Activated CD8-positive, alpha-beta memory T cell treated with anti-CD3 and anti-CD28 coated beads, Interleukin-2, amount 10 ng/mL, durations not matched to agents 7 days and 5 days (primary cell): ENCODE measurements at regions not wholly inside any gene's neighbourhood (a gene's known extent, or its start where the extent isn't known, plus 50 kb on each side); places are given as distances from the start of the nearest gene placed in this dataset.
"Not testable (repeated sequence)": the region's sequence is repeated elsewhere in the genome, so short reads cannot be mapped to it uniquely, and the experiment has no call there.

Source experiments
- ATAC-seq: fragments of 150-1000 bp; cut with Tn5 transposase; one replicate; pipeline ENCODE4 v1.10.0; 2021; ENCODE audit warnings: moderate library complexity
- CTCF ChIA-PET: fragments of 350-600 bp; sonication (Branson Sonifier 250); formaldehyde crosslinking; loops from one replicate; lab custom pipeline; 2021; ENCODE audit warnings: antibody characterized with exemption; lab: Charles Lee
- DNase-seq: peaks from one replicate; pipeline ENCODE4 v3.0.0-alpha.2; 2020
- H3K27ac Mint-ChIP-seq: one replicate; pipeline ENCODE4 v1.8.0; 2021; ENCODE audit warnings: mild to moderate bottlenecking, mixed read lengths
- H3K27me3 Mint-ChIP-seq: one replicate; pipeline ENCODE4 v1.8.0; 2021; ENCODE audit warnings: mixed read lengths
- H3K36me3 Mint-ChIP-seq: one replicate; pipeline ENCODE4 v1.8.0; 2021; ENCODE audit warnings: mild to moderate bottlenecking, mixed read lengths
- H3K4me1 Mint-ChIP-seq: one replicate; pipeline ENCODE4 v1.8.0; 2021; ENCODE audit warnings: mixed read lengths
- H3K4me3 Mint-ChIP-seq: one replicate; pipeline ENCODE4 v1.8.0; 2021; ENCODE audit warnings: mild to moderate bottlenecking, moderate library complexity, mixed read lengths
- H3K9me3 Mint-ChIP-seq: one replicate; pipeline ENCODE4 v1.8.0; 2022; ENCODE audit warnings: low read depth, mixed read lengths

GRCh38 chr5:25995209-25995608 lies 1043.2 kb downstream of the CDH9 start:
- CTCF ChIA-PET = no interaction called here
- no peak overlapping the region for H3K27ac Mint-ChIP-seq
- ATAC-seq (no peak), DNase-seq (no peak)
- no peaks in the 10 kb centered on the region for H3K27me3 Mint-ChIP-seq
- H3K4me3 Mint-ChIP-seq = no peak overlapping the region
- peaks cover 9% of the 10 kb centered on the region for H3K9me3 Mint-ChIP-seq
- no peaks in the 10 kb centered on the region for H3K36me3 Mint-ChIP-seq
- H3K4me1 Mint-ChIP-seq = no peaks in the 10 kb centered on the region

DNA sequence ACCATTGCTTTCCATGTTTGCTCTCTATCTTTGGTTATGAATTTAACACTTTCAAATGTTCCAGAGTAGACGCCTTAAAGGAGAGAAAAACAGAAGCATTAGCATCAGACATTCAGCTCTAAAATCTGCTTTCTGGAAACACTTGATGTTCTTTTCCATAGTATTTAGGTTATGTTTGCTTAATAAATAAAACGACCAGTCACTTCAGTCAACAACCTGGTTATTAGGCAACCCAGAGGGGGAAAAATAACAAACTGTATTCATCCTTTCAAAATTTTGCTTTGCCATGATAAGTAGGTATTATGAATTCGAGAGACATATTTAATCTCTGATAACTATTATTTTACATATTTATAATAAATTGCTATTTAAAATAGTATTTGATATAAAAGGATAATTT lies 1044.7 kb downstream of the CDH9 start:
- Mint-ChIP-seq H3K36me3 (no peaks in the 10 kb centered on the region), H3K27me3 (no peaks in the 10 kb centered on the region), H3K4me1 (no peaks in the 10 kb centered on the region), H3K9me3 (peaks cover 15% of the 10 kb centered on the region), H3K4me3 (no peak overlapping the region), H3K27ac (no peak overlapping the region)
- CTCF ChIA-PET = no interaction called here
- DNase-seq (no peak), ATAC-seq (no peak)

- H3K27ac Mint-ChIP-seq = no peak overlapping the region
Observed at GRCh38 chr5:25991639-25992038, 1046.7 kb downstream of the CDH9 start.

GRCh38 chr5:25990771-25991170 lies 1047.6 kb downstream of the CDH9 start:
- Mint-ChIP-seq H3K9me3 (peaks cover 13% of the 10 kb centered on the region), H3K27ac (no peak overlapping the region), H3K36me3 (no peaks in the 10 kb centered on the region), H3K4me3 (no peak overlapping the region), H3K27me3 (no peaks in the 10 kb centered on the region), H3K4me1 (no peaks in the 10 kb centered on the region)
- CTCF ChIA-PET = no interaction called here
- no peak for ATAC-seq
- no peak for DNase-seq

More at GRCh38 chr5:25991639-25992038, 1046.7 kb downstream of the CDH9 start:
- ATAC-seq (no peak), DNase-seq (no peak)
- Mint-ChIP-seq H3K27me3 (no peaks in the 10 kb centered on the region), H3K4me3 (no peak overlapping the region), H3K4me1 (no peaks in the 10 kb centered on the region), H3K36me3 (no peaks in the 10 kb centered on the region), H3K9me3 (peaks cover 15% of the 10 kb centered on the region)
- CTCF ChIA-PET = no interaction called here

GRCh38 chr5:25979086-25979485 lies 1059.3 kb downstream of the CDH9 start:
- Mint-ChIP-seq H3K4me3 (no peak overlapping the region), H3K27ac (no peak overlapping the region), H3K4me1 (no peaks in the 10 kb centered on the region), H3K27me3 (no peaks in the 10 kb centered on the region), H3K36me3 (no peaks in the 10 kb centered on the region), H3K9me3 (peaks cover 4% of the 10 kb centered on the region)
- DNase-seq = no peak
- no peak for ATAC-seq
- CTCF ChIA-PET = no interaction called here

GRCh38 chr5:25975885-25976284 lies 1062.5 kb downstream of the CDH9 start:
- H3K9me3 Mint-ChIP-seq = peaks cover 8% of the 10 kb centered on the region
- ATAC-seq (no peak), DNase-seq (no peak)
- H3K4me3 Mint-ChIP-seq = no peak overlapping the region
- H3K36me3 Mint-ChIP-seq = no peaks in the 10 kb centered on the region
- H3K27ac Mint-ChIP-seq = no peak overlapping the region
- no peaks in the 10 kb centered on the region for H3K27me3 Mint-ChIP-seq
- CTCF ChIA-PET = no interaction called here
- H3K4me1 Mint-ChIP-seq = no peaks in the 10 kb centered on the region

DNA sequence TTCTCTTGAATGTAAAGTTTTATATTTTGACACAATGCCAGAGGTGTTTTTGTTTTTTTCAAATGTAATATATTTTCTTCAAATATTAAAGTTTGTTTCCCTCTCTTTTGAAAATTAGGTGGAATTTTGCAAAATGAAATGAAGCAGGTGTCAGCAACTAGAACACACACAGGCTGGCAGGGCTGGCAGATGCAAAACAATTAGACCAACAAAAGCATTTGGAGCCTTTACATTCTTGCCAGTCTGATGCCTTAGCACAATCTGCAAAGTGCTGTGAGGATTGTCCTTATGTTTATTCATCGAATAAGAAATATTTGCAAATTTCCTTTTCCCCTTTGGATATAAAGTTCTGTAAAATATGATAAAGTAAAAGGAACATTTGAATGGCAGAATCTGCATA lies 1063.9 kb downstream of the CDH9 start:
- CTCF ChIA-PET = no interaction called here
- no peaks in the 10 kb centered on the region for H3K36me3 Mint-ChIP-seq
- ATAC-seq (no peak), DNase-seq (no peak)
- H3K27ac Mint-ChIP-seq = no peak overlapping the region
- no peaks in the 10 kb centered on the region for H3K4me1 Mint-ChIP-seq
- no peaks in the 10 kb centered on the region for H3K27me3 Mint-ChIP-seq
- H3K4me3 Mint-ChIP-seq = no peak overlapping the region
- H3K9me3 Mint-ChIP-seq = peaks cover 8% of the 10 kb centered on the region

- DNase-seq (no peak), ATAC-seq (no peak)
- no peak overlapping the region for H3K4me3 Mint-ChIP-seq
- H3K27ac Mint-ChIP-seq = no peak overlapping the region
- CTCF ChIA-PET = no interaction called here
- no peaks in the 10 kb centered on the region for H3K4me1 Mint-ChIP-seq
- no peaks in the 10 kb centered on the region for H3K36me3 Mint-ChIP-seq
- no peaks in the 10 kb centered on the region for H3K27me3 Mint-ChIP-seq
- peaks cover 15% of the 10 kb centered on the region for H3K9me3 Mint-ChIP-seq
Observed at GRCh38 chr5:25970906-25971489, 1067.4 kb downstream of the CDH9 start.

DNA sequence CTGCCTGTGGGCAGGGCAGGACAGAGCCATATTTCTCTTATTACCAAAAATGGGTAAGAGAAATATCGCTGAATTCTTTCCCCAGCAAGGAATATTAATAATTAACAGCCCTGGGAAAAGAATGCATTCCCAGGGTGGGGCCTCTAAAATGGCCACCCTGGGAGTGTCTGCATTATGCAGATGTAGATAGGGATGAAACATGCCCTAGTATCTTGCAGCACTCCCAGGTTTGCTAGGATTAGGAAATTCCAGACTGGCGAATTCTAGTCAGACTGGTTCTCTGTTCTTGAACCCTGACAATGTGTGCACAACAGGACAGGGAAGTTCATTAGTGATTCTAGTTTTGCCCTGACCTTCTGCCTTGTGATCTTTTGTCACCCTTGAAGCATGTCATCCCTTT lies 1069.3 kb downstream of the CDH9 start:
- H3K36me3 Mint-ChIP-seq, H3K27me3 Mint-ChIP-seq, DNase-seq, H3K4me1 Mint-ChIP-seq, H3K27ac Mint-ChIP-seq, ATAC-seq, H3K4me3 Mint-ChIP-seq, CTCF ChIA-PET: not testable (repeated sequence)
- H3K9me3 Mint-ChIP-seq = peaks cover 15% of the 10 kb centered on the region

GRCh38 chr5:25964009-25964372 lies 1074.4 kb downstream of the CDH9 start:
- ATAC-seq (no peak), DNase-seq (no peak)
- Mint-ChIP-seq H3K9me3 (peaks cover 11% of the 10 kb centered on the region), H3K27me3 (no peaks in the 10 kb centered on the region), H3K36me3 (no peaks in the 10 kb centered on the region), H3K4me3 (no peak overlapping the region), H3K4me1 (no peaks in the 10 kb centered on the region), H3K27ac (no peak overlapping the region)
- CTCF ChIA-PET = no interaction called here

GRCh38 chr5:25963251-25964008 lies 1075.0 kb downstream of the CDH9 start:
- DNase-seq = no peak
- CTCF ChIA-PET = no interaction called here
- Mint-ChIP-seq H3K9me3 (peaks cover 11% of the 10 kb centered on the region), H3K4me3 (no peak overlapping the region), H3K27me3 (no peaks in the 10 kb centered on the region), H3K36me3 (no peaks in the 10 kb centered on the region), H3K27ac (no peak overlapping the region), H3K4me1 (no peaks in the 10 kb centered on the region)
- no peak for ATAC-seq

- H3K27ac Mint-ChIP-seq = no peak overlapping the region
- no peak for DNase-seq
- no peaks in the 10 kb centered on the region for H3K36me3 Mint-ChIP-seq
- peaks cover 2% of the 10 kb centered on the region for H3K9me3 Mint-ChIP-seq
- no peak for ATAC-seq
- H3K4me1 Mint-ChIP-seq = no peaks in the 10 kb centered on the region
- H3K27me3 Mint-ChIP-seq = no peaks in the 10 kb centered on the region
- H3K4me3 Mint-ChIP-seq = no peak overlapping the region
- CTCF ChIA-PET = no interaction called here
Observed at GRCh38 chr5:25955337-25955736, 1083.0 kb downstream of the CDH9 start.

DNA sequence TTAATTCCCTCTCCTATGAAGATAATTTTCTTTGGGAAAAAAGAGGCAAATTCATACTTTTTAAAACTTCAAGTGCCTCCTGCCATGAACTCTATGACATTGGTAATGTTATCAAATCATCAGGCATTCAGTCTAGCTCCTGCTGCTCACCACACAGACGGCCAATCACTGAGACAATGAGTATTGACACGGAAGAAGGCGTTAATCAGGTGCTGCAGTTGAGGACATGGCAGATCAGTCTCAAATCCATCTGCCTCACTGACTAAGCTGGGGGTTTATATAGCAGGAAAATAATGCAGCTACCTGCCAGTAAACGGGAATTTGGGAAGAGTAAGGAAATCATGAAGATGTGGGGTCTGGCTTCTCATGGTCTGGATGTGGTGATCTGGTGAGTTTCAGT lies 1087.7 kb downstream of the CDH9 start:
- H3K4me3 Mint-ChIP-seq = no peak overlapping the region
- ATAC-seq (no peak), DNase-seq (no peak)
- CTCF ChIA-PET = no interaction called here
- H3K4me1 Mint-ChIP-seq = no peaks in the 10 kb centered on the region
- no peaks in the 10 kb centered on the region for H3K27me3 Mint-ChIP-seq
- no peak overlapping the region for H3K27ac Mint-ChIP-seq
- no peaks in the 10 kb centered on the region for H3K36me3 Mint-ChIP-seq
- peaks cover 11% of the 10 kb centered on the region for H3K9me3 Mint-ChIP-seq

- CTCF ChIA-PET = no interaction called here
- ATAC-seq (no peak), DNase-seq (no peak)
- Mint-ChIP-seq H3K4me3 (no peak overlapping the region), H3K36me3 (no peaks in the 10 kb centered on the region), H3K9me3 (peaks cover 11% of the 10 kb centered on the region), H3K4me1 (no peaks in the 10 kb centered on the region), H3K27ac (no peak overlapping the region), H3K27me3 (no peaks in the 10 kb centered on the region)
Observed at GRCh38 chr5:25948278-25948677, 1090.1 kb downstream of the CDH9 start.
